ENCODE measurements at regions not wholly inside any gene's neighbourhood (a gene's known extent, or its start where the extent isn't known, plus 50 kb on each side); places are given as distances from the start of the nearest gene placed in this dataset.

- TF ChIP-seq CTCF (IDR thresholded peaks at IDR 0.05) (no peak), POLR2A (IDR thresholded peaks at IDR 0.05) (no peak)
These were observed 119.1 kb upstream of the JUN start for GRCh38 chr1:58902830-58903513.

Measured in uterus (tissue), 2 donors.